HUES64 (cell line): ENCODE measurements at regions not wholly inside any gene's neighbourhood (a gene's known extent, or its start where the extent isn't known, plus 50 kb on each side); places are given as distances from the start of the nearest gene placed in this dataset.
"Not testable (repeated sequence)": the region's sequence is repeated elsewhere in the genome, so short reads cannot be mapped to it uniquely, and the experiment has no call there.

Source experiments
- H3K27ac ChIP-seq: 2 replicates; pipeline ENCODE4 v1.7.0; 2013; ENCODE audit warnings: low read depth, low read length, inconsistent platforms
- H3K27me3 ChIP-seq: 2 replicates; pipeline ENCODE4 v1.6.1; 2013; ENCODE audit warnings: mild to moderate bottlenecking, low read length; ENCODE audit not compliant: insufficient read depth
- H3K36me3 ChIP-seq: 2 replicates; pipeline ENCODE4 v1.6.1; 2013; ENCODE audit warnings: mild to moderate bottlenecking, low read length; ENCODE audit not compliant: insufficient read depth
- H3K4me1 ChIP-seq: 2 replicates; pipeline ENCODE4 v1.6.1; 2013; ENCODE audit warnings: mild to moderate bottlenecking, low read length, moderate library complexity; ENCODE audit not compliant: insufficient read depth
- H3K4me3 ChIP-seq: 2 replicates; pipeline ENCODE4 v1.5.1; 2013; ENCODE audit warnings: mild to moderate bottlenecking, low read length, moderate library complexity
- H3K9ac ChIP-seq: 2 replicates; pipeline ENCODE4 v1.6.1; 2013; ENCODE audit warnings: mild to moderate bottlenecking, low read depth, low read length
- H3K9me3 ChIP-seq: 2 replicates; pipeline ENCODE4 v1.6.1; 2013; ENCODE audit warnings: low read depth, low read length; ENCODE audit not compliant: insufficient read depth
- WGBS: fragments of 150-250, 120-280 bp; methylation state at CpG from one replicate; pipeline ENCODE4 v1.1.7; 2013; ENCODE audit warnings: missing lambda C conversion rate; 5-methylcytosine and 5-hydroxymethylcytosine counted together

DNA sequence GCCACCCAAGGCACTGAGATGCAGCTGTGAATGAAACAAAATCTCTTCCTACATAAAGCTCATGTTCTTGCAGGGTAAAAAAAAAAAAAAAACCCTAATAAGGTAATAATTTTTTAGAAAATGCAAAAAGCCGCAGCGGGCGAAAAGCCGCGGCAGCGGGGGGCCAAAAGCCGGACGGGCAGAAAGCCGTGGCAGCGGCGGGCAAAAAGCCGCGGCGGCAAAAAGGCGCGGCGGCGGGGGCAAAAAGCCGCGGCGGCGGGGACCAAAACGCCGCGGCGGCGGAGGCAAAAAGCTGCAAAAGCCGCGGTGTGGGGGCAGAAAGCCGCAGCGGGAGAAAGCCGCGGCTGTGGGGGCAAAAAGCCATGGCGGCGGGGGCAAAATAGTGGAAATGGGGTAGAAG, 198.9 kb downstream of the ZNF92 start:
- whole genome bisulfite sequencing = 1% methylated on average over 19 of the region's 35 CpGs
- not testable (repeated sequence) for H3K27ac ChIP-seq, H3K9me3 ChIP-seq, H3K36me3 ChIP-seq, H3K9ac ChIP-seq, H3K4me1 ChIP-seq, H3K27me3 ChIP-seq, H3K4me3 ChIP-seq

DNA sequence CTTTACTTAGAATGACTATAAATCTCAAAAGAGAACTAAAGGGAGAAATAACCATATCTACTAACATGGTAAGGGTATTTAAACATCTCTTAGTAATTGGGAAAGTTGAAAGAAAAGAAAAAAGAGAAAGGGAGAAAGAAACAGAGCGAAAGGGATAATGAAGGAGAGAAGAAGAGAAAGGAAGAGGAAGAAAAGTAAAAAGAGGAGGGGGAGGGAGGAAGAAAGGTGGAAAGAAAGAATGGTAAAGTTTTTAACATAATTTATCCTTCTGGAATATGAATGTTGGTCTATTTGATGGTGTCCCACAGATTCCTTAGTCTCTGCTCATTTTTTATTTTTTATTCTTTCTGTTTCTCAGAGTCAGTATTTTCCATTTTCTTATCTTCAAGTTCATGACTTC, 202.7 kb downstream of the ZNF92 start:
- H3K27ac ChIP-seq, H3K4me1 ChIP-seq, H3K36me3 ChIP-seq, H3K4me3 ChIP-seq, H3K9ac ChIP-seq, H3K9me3 ChIP-seq, H3K27me3 ChIP-seq: not testable (repeated sequence)
- 92% methylated on average over 1 of the region's 1 CpG for WGBS

DNA sequence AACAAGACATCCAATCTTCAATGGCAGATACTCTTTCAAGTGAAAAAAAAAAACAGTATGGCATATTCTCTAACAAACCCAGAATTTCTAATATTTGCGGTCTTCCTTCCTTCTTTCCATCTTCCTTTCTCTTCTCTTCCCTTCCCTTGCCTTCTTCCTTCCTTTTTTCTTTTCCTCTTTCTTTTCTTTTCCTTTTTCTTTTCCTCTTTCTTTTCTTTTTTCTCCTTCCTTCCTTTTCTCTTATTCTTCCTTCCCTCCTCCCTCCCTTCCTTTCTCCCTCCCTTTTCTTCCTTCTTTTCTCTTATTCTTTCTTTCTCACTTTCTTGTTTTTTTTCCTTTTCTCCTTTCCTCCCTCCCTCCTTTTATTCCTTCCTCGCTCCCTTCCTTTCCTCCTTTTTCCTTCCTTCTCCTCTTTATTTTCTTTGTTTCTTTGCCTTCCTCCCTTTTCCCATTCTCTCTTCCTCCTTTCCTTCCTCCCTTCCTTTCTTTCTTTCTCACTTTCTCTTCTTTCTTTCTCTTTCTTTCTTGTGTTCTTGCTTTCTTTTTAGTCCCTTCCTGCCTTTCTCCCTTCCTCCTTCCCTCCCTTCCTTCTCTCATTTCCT, 209.0 kb downstream of the ZNF92 start:
- not testable (repeated sequence) for H3K9me3 ChIP-seq, H3K9ac ChIP-seq
- WGBS = 89% methylated on average over 1 of the region's 2 CpGs

DNA sequence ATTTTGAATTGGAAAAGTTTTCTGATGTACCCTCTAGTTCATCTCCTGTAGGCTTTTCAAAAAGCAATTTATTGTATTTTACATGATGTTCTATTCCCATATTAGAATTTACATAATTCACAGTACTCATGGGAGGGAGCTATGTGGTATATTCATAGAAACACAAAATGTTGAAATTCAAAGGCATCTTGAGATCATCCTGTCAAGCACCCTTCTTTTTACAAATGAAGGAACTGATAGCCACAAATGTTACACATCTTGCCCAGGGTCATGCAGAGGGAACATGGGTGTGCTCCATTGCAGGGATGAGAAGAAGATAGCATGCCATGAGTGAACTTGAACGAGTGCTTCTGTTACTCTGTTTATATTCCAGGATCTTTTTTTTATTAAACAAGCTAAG, 228.8 kb downstream of the ZNF92 start:
- not testable (repeated sequence) for H3K9ac ChIP-seq, H3K27ac ChIP-seq, H3K36me3 ChIP-seq, H3K27me3 ChIP-seq, H3K4me1 ChIP-seq, H3K9me3 ChIP-seq, H3K4me3 ChIP-seq
- 78% methylated on average over 1 of the region's 1 CpG for WGBS

More for the DNA sequence above, 209.0 kb downstream of the ZNF92 start:
- H3K27me3 ChIP-seq, H3K27ac ChIP-seq, H3K36me3 ChIP-seq, H3K4me1 ChIP-seq, H3K4me3 ChIP-seq: not testable (repeated sequence)

DNA sequence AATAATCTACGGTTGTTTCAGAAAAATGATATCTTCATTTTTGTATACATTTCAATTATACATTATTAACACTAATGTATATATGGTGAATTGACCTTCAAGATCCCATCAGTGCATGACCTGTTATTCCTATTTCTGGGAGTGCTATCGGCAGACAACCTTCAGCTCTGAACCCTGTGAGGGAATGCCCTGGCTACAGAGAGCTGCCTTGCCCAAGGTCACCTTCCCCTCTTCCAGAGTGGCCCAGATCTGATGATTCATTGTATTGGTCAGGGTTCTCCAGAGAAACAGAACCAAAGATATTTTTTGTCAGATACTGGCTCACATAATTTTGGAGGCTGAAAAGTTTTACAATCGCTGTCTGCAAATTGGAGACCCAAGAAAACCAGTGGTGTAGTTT, 235.5 kb downstream of the ZNF92 start:
- no peaks in the 10 kb centered on the region; the same call in 1 of the 2 replicates for H3K4me1 ChIP-seq
- peaks cover 7% of the 10 kb centered on the region for H3K27me3 ChIP-seq
- no peaks in the 10 kb centered on the region for H3K9me3 ChIP-seq
- no peak overlapping the region for H3K4me3 ChIP-seq
- no peak overlapping the region for H3K27ac ChIP-seq
- no peaks in the 10 kb centered on the region for H3K36me3 ChIP-seq
- no peak overlapping the region for H3K9ac ChIP-seq
- 96% methylated on average over 2 of the region's 3 CpGs for WGBS

DNA sequence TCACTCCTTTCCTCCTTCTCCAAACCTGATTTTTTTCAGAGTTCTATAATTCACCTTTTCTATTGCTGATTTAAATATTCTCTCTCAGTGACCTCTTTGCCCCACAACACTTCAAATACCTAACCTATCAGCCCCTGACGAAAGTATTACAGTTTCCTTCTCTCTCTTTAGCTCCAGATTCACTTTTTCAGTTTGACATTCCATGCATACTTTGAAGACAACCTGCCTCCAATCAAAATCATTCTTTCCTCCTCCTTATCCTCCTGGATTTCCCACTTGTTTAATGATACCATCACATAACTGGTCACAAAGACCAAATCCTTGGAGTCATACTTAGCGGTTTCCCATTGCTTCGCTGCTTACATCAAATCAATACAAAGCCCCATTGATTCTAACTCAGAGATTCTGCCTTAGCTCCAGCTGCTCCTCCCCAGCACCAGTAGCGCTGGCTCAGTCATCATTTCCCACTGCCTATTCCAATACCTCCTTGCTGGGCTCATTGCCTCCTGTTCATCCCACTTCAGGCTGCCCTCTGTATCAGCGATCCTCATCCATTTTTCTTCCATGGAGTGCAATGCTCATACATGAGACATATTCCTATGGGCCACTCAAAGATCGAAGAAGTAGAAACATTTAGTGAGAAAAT, 240.1 kb downstream of the ZNF92 start:
- not testable (repeated sequence) for H3K4me3 ChIP-seq, H3K27me3 ChIP-seq, H3K9me3 ChIP-seq, H3K36me3 ChIP-seq, H3K9ac ChIP-seq, H3K27ac ChIP-seq, H3K4me1 ChIP-seq
- WGBS = 56% methylated on average over 5 of the region's 6 CpGs

DNA sequence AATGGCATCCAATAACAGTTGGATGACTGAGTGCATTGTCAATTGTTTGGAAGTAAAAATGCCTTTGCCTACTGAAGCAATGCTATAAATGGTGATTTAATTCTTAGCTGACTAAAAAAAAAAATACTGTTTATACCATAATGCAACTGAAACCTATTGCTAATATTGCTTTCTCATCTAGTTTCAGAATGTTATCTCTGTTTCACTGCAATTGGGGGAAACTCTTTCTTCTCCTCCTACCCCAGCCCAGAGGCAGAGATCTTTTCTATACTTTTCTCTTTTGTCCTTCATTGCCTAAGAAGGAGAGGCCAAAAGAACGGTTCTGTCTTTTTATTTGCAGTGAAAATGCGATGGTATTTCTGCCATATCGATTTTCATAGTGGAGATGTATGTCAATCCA, 242.5 kb downstream of the ZNF92 start:
- not testable (repeated sequence) for H3K27me3 ChIP-seq, H3K9ac ChIP-seq, H3K9me3 ChIP-seq, H3K36me3 ChIP-seq, H3K27ac ChIP-seq, H3K4me3 ChIP-seq, H3K4me1 ChIP-seq
- WGBS = 99% methylated on average over 3 of the region's 3 CpGs

DNA sequence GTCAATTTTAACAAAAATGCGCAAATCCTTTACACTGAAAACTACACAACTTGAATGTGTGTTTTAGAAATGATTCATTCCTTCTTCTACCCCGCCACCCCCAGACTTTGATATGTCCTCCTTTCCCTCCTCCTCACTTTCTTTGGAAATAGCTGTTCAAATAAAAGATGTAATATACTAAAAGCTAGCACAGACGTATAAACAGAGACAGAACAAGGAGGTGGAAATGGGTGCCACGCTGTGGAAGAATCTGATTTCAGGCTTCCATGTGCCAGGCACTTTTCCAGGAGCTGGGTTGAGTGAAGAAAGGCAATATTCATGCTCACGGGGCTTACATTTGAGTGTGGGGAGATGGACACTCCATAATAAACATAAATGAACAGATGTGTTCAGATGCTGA, 246.6 kb downstream of the ZNF92 start:
- WGBS = 85% methylated on average over 2 of the region's 5 CpGs
- not testable (repeated sequence) for H3K27me3 ChIP-seq, H3K4me3 ChIP-seq, H3K4me1 ChIP-seq, H3K27ac ChIP-seq, H3K9ac ChIP-seq, H3K9me3 ChIP-seq, H3K36me3 ChIP-seq

DNA sequence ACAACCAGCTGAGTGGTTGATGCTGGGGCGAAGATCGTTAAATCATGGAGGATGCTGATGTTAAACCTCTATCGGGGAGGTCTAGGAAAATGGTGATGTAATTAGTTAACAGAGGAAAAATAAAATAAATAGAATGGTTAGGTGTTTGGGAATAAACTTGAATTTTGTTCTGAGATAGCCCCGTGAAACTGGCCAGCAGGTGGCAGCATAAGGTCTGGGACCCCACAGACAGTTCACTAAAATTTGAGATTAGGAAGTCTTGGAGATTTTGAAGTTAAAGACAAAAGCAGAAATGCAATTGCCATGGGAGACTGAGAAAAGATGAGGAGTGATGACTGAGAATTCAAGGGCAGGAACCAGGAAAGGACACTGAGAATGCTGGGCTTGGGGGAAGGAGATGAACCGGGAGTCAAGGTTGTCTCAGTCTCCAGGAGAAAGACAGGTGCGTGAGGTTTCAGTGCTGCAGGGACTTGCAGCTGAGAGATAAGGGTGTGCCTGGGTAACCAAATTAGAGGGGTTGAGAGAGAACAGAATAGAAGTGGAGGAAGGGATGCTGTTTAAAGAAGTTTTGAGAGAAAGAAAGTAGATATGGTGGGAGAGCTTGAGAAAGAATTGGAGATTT, 248.0 kb downstream of the ZNF92 start:
- not testable (repeated sequence) for H3K27me3 ChIP-seq, H3K27ac ChIP-seq
- WGBS = 46% methylated on average over 4 of the region's 6 CpGs

DNA sequence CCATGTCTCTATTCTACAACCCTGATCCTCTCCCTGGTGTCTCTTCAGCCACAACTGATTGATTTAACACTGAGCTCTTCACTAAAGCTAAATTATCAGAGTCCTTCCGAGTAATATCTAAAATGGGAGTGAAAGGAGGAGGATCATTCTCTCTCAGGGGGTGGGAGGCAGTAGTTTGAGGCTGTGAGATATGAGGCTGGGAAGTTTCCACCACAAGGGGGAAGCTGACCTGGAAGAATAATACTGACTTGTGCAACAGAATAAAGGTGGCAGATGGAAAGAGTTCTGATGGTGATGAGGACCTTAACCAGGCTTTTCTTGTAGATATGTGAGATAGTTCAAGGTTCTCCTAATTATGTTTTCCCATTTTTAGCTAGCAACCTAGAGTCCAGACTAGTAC, 241.6 kb upstream of the VKORC1L1 start:
- H3K27ac ChIP-seq, H3K36me3 ChIP-seq, H3K9me3 ChIP-seq, H3K4me1 ChIP-seq, H3K9ac ChIP-seq, H3K27me3 ChIP-seq, H3K4me3 ChIP-seq: not testable (repeated sequence)
- no CpG with 5 or more reads among the region's 1 CpG for WGBS

More for the DNA sequence above, 248.0 kb downstream of the ZNF92 start:
- H3K4me1 ChIP-seq, H3K36me3 ChIP-seq, H3K9ac ChIP-seq, H3K4me3 ChIP-seq, H3K9me3 ChIP-seq: not testable (repeated sequence)

DNA sequence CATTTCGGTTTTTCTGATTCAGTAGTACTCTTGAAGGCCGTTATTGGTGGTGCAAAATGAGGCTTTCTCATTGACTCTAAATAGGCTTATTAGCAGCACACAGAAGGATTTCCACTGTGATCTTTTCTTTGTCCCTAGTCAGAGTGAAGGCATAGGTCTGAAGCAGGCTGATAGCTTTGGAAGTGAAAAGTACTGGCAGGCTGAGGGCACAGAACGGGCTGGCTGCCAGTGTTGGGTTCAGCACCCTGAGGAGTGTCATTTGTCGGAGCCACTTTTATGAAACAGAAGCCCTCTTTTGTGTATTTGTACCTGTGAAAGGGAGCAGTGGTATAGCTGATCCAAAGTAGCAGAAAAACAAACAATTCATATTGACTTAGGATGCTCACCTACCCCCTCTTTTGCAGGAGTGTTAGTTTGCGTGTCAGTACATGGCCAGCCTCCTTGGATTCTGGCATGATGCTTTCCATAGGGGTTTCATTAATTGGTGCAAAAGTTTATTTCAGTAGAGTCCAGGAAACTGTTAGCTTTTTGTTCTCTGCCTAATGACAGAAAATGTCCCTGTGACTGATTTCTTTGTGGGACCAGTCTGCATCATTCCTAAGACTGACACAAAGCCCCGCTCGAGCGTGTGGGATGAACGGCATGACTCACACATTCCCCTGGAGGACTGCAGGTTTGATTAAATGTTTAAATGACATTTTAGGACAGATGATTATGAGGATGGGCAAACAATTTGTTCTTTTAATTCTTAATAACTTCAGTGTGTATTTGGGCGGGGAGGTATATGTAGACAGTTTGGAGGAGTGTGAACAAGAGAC, 239.1 kb upstream of the VKORC1L1 start:
- H3K9ac ChIP-seq, H3K27me3 ChIP-seq, H3K9me3 ChIP-seq, H3K27ac ChIP-seq, H3K4me3 ChIP-seq, H3K4me1 ChIP-seq, H3K36me3 ChIP-seq: not testable (repeated sequence)
- WGBS = no CpG with 5 or more reads among the region's 10 CpGs
